Adrenal gland (tissue), 5 donors: ENCODE measurements at regions not wholly inside any gene's neighbourhood (a gene's known extent, or its start where the extent isn't known, plus 50 kb on each side); places are given as distances from the start of the nearest gene placed in this dataset.

Experiments
- POLR2A ChIP-seq, 2 donors: fragments of 450-650 bp; IDR thresholded peaks; one replicate each; pipeline ENCODE4 v1.6.1; 2017; ENCODE audit warnings: antibody characterized with exemption in 2 of 2, mild to moderate bottlenecking in 2 of 2, moderate library complexity in 1 of 2
- TF ChIP-seq, protein P1 (sequence below), 6 experiments: fragments of 450-650 bp in 4 of 6; fragments of 200-600 bp in 2 of 6; sonication (generic) in 1 of 6; IDR thresholded peaks; 1 replicate in 5 of 6; 2 replicates in 1 of 6; pipeline versions ENCODE4 v1.5.1 to v1.8.0; 2016 to 2021; ENCODE audit warnings: antibody characterized with exemption in 6 of 6, mild to moderate bottlenecking in 2 of 6, moderate library complexity in 1 of 6
- donor health status: DM: no; HTN: no; CAD: no.

DNA sequence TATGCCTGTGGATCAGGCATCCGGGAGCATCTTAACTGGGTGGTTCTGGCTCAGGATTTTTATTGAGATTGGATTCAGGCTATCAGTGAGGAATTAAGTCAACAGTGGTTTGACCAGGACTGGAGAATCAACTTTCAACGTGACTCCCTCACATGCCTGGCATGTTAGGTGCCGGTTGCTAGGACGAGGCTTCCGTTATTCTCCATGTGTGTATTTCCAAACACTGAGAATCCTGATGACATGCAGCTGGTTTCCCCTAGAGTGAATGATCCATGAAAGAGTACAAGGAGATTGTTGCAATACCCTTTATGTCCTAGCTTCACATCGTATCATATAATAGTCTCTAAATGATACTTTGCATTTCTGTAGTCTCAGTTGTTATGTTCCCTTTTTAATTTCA is 529.2 kb downstream of the ANXA1 start:
- TF ChIP-seq, protein P1, sequence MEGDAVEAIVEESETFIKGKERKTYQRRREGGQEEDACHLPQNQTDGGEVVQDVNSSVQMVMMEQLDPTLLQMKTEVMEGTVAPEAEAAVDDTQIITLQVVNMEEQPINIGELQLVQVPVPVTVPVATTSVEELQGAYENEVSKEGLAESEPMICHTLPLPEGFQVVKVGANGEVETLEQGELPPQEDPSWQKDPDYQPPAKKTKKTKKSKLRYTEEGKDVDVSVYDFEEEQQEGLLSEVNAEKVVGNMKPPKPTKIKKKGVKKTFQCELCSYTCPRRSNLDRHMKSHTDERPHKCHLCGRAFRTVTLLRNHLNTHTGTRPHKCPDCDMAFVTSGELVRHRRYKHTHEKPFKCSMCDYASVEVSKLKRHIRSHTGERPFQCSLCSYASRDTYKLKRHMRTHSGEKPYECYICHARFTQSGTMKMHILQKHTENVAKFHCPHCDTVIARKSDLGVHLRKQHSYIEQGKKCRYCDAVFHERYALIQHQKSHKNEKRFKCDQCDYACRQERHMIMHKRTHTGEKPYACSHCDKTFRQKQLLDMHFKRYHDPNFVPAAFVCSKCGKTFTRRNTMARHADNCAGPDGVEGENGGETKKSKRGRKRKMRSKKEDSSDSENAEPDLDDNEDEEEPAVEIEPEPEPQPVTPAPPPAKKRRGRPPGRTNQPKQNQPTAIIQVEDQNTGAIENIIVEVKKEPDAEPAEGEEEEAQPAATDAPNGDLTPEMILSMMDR (IDR thresholded peaks at IDR 0.05) = no peak
- no peak for TF ChIP-seq POLR2A (IDR thresholded peaks at IDR 0.05)
